HG03558 (cell line): ENCODE measurements at regions not wholly inside any gene's neighbourhood (a gene's known extent, or its start where the extent isn't known, plus 50 kb on each side); places are given as distances from the start of the nearest gene placed in this dataset.
"Not testable (repeated sequence)": the region's sequence is repeated elsewhere in the genome, so short reads cannot be mapped to it uniquely, and the experiment has no call there.

ENCODE experiments used
- ATAC-seq: cut with Tn5 transposase; IDR thresholded peaks from one replicate; pipeline ENCODE4 v1.9.1; 2021; ENCODE audit warnings: moderate number of reproducible peaks; ENCODE audit not compliant: unreplicated experiment; ENCODE audit errors: extremely low read depth

DNA sequence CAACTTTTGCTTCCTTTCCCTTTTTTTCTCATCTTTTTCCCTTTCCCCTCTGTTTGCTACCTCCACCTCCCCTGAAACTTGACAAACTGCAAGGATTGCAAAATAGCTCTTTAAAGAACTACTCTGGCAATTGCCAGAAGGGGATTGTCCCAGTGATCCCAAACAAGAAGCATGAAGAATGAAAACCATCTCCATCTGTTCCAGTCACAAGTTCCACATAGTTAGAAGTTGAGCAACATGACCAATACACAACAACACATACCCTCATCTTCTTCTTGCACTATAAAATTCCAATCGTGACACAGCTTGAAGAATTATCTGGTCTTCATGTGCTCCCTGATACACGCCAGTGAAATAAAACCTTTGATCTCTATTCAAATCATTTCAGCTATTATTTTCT is 93.7 kb upstream of the USP15 start:
- no peak for ATAC-seq

DNA sequence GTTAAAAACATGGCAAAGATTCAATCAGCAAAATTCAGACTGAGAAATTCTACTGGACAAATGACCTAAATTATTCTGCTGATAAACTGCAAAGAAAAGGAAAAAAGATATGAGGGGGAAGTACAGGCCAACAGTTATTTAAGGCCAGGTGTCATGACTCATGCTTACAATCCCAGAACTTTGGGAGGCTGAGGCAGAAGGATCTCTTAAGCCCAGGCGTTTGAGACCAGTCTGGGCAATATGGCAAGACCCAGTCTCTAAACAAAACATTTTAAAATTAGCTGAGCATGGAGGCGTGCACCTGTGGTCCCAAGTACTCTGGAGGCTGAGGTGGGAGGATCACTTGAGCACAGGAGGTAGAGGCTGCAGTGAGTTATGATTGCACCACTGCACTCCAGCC is 91.8 kb upstream of the USP15 start:
- no peak for ATAC-seq

DNA sequence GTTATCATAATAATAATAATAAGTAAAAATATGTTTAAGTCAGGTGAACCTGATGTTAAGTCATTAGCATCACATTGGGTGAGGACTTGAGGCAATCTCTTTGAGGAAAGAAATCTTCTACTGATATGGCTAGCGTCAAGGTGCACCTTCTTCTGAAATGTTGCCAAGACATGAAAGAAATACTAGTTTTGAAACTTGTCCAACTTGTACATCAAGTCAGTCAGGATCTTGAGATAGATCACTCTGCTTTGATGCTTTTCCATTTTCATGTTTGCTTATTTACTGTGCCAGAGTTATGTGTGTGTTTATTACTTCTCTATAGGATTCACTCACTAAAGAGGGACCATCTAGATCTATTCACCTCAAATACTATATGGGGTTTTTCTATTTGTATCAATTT is 90.0 kb upstream of the USP15 start:
- no peak for ATAC-seq

DNA sequence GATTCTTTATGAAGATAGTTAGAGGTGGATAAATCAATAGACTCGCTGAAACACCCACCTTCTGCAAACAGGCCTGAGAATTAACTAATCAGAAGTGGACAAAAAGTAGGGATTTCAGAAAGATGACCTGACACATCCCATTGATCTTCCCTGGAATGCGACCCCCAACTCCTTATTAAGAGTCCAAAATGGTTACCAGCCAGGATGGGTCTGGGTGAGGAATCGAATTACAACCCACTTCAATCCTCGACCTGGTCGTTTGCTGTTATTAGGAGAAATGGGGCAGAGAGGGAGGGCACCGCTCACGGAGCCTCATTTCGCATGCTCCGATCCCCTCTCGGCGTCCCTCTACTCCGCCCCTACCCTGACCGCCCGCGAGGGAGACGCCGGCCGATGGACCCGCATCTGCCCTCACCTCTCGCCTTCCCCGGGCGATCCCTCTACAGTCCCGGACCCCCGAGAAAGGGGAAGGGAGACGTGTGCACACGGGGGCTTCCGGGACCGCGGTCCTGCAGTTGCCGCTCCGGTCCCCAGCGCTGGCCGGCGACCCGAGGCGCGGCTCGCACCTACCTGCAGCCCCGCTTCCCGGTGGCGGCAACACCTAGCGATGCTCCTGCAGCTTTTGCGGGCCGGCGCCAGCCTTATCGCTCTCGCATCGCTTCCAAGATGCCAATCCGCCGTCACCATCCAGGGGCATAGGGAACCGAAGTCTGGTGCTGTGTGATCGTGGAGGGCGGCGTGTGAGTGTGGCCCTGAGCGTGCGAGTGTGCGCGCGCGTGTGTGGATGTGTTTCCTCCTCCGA is 69.3 kb upstream of the USP15 start:
- no peak for ATAC-seq

DNA sequence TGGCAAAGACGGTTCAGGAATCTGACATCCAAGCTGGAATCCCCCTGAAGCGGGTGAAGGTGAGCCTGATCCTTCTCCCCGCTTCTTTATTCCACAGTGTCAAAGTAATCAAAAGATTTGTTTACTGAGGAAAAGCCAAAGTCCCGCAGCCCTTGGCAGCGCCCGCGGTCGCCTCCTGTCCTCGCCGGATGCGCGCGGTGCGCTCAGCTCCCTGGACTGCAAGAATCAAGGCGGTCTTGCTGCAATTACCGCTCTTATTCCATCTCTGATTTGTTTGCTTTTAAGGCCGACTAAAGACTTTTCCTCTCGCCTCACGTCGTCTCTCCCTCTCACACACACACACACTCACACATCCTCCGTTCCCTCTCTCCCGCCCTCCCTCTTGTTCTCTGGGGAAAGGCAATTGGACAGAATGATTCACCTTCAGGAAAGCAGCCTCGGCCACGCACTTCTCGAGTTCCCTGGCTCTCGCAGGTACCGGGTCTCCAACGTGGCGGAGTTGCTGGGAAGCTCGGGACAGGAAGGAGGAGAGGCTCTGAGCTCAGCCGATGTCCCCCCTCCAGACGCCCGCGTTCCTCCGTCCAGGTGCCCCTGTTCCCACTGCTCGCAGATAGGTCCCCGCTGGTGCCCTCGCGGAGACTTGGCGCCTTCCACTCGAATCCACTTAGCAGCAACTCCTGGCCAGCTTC is 68.6 kb upstream of the USP15 start:
- no peak for ATAC-seq

DNA sequence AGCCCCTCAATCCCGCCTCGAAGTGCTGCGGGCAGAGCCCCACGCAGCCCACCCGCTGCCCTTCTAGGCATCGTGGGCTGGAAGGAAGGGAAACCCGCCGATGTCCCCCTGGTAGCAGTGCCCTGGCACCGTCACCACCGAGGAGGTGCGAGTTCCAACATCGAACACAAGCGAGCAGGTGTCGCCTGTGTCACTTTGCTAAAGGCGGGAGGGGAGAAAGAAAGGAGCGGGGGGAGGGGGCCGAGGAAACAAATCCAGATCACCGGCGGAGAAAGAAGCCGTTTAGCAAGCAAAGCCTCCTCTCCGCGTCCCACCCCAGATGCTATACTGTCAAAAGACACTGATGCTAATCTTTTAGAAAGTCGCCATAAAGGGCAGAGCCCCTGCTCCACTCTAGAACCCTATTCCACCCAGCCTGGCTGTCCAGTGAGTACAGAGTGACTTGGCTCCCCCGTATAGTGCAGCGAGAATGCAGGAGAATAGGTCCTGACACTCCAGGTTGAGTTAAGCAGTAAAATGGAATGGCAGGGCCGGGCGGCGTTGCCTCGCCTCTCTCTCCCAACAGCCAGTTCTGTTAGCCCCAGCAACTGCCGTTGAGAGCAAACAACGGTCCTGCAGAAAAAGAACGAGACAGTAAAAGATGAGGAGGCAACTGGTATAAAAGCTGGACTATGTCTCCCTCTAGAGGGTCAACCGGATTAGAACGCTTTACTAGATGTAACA is 67.9 kb upstream of the USP15 start:
- ATAC-seq, result peak; percentile 86

DNA sequence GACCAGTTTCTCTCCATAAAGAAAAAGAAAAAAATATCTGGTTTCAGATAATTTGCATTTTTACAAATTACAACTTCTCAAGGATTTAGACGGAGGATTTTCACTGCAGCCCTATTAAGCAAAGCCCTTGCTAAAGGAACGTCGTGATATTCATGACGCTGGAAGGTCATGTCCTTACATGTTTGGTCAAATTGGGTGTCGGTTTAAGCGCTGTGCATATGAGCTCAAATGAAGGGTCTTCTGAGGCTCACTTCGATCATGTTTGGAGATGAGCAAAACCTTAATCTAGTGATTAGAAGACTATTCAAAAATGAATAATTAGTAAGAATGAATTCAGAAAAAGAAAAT is 67.3 kb upstream of the USP15 start:
- ATAC-seq, result no peak

DNA sequence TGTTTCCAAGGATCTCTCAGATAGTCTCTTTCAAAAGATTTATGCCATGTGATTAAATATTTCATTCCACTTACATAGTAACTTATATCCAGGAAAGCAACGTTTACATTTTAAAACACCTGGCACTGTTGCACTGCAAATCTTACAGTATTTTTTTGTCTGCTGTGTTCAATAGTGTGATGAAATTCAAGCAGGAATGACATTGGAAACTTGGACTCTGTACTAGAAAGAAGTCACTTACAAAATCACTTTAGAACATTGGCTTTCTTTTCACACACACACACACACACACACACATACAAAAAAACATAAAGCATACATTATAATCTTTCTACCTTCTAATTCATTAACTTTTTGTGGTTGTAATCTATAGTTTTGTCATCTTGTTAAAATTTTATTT is 66.2 kb upstream of the USP15 start:
- no peak for ATAC-seq

DNA sequence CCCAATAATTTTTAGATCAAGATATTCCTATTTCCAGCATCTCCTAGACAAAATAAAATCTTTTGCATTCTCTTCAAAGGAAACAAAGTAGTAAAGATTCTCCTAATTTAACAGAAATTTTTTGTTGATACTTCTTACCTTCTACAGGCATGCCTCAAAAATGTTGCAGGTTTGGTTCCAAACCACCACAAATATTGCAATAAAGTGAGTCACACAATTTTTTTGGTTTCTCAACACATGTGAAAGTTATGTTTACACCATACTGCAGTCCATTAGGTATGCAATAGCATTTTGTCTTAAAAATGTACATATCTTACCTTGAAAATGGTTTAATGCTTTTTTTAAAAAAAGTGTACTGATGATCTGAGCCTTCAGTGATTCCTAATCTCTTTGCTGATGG is 65.6 kb upstream of the USP15 start:
- no peak for ATAC-seq

DNA sequence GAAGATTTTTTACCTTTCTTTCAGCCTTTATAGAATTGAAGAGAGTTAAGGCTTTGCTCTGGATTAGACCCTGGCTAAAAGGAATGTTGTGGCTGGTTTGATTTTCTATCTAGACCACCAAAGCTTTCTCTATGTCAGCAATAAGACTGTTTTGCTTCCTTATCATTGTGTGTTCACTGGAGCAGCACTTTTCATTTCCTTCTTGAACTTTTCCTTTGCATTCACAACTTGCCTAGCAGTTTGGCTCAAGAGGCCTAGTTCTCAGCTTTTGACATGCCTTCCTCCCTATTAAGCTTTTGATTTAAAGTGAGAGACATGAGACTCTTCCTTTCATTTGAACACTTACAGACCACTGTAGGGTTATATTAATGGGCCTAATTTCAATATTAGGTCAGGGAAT is 64.1 kb upstream of the USP15 start:
- no peak for ATAC-seq

DNA sequence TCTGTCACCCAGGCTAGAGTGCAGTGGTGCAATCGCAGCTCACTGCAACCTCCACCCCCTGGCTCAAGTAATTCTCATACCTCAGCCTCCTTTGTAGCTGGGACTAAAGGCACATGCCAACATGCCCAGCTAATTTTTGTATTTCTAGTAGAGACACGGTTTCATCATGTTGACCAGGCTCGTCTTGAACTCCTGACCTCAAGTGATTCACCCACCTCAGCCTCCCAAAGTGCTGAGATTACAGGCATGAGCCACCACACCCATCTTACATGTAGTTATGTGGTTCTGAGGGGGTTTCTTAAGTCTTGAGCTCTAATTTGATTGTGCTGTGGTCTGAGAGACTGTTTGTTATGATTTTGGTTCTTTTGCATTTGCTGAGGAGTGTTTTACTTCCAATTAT is 57.3 kb upstream of the USP15 start:
- not testable (repeated sequence) for ATAC-seq

DNA sequence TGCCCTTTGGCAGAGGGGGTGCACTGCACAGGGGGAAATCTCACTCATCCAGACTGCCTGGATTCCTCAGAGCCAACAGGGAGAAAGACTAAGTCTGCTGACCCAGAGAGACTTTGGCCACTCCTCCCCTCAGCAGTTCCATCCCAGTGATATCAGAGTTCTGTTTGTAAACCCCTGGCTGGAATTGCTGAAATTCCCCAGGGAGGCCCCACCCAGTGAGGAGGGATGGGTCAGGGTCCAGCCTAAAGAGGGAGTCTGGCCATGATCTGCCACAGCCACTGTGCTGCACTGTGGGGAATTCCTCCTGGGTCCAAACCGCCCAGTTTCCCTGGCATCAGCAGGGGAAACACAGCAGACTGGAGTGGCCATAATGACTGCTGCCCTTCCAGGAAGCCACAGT is 54.9 kb upstream of the USP15 start:
- no peak for ATAC-seq

DNA sequence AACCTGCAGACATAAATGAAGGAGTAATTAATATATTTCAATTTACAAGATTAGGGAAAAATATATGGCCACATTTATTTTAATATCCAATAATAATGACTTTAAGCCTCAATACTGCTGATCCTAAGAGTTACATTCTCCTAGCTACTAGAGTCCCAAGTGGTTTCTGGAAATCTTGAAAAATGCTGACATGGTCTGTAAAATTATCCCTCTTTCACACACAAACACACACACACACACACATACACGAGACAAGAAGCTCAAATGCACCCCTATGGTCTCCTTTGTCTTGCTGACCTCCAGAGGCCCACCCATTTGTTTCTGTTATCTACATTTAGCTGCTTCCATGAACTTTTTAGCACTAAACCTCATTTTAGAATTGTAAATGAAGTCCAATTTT is 53.0 kb upstream of the USP15 start:
- ATAC-seq, result no peak
